ENCODE measurements at regions not wholly inside any gene's neighbourhood (a gene's known extent, or its start where the extent isn't known, plus 50 kb on each side); places are given as distances from the start of the nearest gene placed in this dataset.

DNA sequence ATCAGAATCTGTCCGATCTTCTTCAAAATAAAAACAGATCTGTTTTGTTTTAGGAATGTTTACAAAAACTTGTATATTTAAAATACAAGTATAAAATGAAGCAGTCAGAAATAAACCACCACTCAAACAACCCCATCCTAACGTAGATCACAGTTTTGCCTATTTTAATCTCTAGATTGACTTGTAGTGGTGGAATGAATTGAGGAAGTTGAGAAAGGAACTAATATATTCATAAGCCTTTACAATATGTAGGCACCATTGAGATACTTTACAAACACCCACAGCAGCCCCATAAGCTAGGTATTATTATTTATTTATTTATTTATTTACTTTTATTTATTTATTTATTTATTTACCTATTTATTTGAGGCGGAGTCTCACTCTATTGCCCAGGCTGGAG is 52.3 kb upstream of the KLF3 start:
- H3K36me3 Mint-ChIP-seq (ENCODE audit: low read depth) = no peaks in the 10 kb centered on the region
- ChIA-PET POLR2A (interaction anchor here (0.6 to 1.0 kb wide), 3 partner anchors 38 to 290 kb away, joined by 3 read pairs; no protein-coding TSS in a partner anchor), CTCF (no interaction called here)
- Histone ChIP-seq H3K9me3 (ENCODE audit: control insufficient read depth in 1 of 2, insufficient read depth in 1 of 2, low read length in 2 of 2) (no peaks in the 10 kb centered on the region), H3K4me3 (ENCODE audit: low read length) (no peak overlapping the region), H3K36me3 (ENCODE audit: insufficient read depth, low read length) (no peaks in the 10 kb centered on the region), H3K27me3 (ENCODE audit: control insufficient read depth in 1 of 2, insufficient read depth in 2 of 2, low read length in 2 of 2) (no peaks in the 10 kb centered on the region), H3K4me1 (ENCODE audit: insufficient read depth, low read length) (peaks cover 26% of the 10 kb centered on the region), H3K27ac (ENCODE audit: low read depth in 1 of 2, low read length in 2 of 2) (no peak overlapping the region)
- no peaks in the 10 kb centered on the region for H3K27me3 Mint-ChIP-seq
- no peak overlapping the region for H3K27ac Mint-ChIP-seq
- intact Hi-C loops (cut with DNase I, micrococcal nuclease) = no loop called here
- DNase-seq (no peak), ATAC-seq (ENCODE audit: poor library complexity) (no peak)
- TF ChIP-seq, protein P1, sequence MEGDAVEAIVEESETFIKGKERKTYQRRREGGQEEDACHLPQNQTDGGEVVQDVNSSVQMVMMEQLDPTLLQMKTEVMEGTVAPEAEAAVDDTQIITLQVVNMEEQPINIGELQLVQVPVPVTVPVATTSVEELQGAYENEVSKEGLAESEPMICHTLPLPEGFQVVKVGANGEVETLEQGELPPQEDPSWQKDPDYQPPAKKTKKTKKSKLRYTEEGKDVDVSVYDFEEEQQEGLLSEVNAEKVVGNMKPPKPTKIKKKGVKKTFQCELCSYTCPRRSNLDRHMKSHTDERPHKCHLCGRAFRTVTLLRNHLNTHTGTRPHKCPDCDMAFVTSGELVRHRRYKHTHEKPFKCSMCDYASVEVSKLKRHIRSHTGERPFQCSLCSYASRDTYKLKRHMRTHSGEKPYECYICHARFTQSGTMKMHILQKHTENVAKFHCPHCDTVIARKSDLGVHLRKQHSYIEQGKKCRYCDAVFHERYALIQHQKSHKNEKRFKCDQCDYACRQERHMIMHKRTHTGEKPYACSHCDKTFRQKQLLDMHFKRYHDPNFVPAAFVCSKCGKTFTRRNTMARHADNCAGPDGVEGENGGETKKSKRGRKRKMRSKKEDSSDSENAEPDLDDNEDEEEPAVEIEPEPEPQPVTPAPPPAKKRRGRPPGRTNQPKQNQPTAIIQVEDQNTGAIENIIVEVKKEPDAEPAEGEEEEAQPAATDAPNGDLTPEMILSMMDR (IDR thresholded peaks at IDR 0.05) = no peak
- peaks cover 58% of the 10 kb centered on the region for H3K4me1 Mint-ChIP-seq (ENCODE audit: low read depth)
- H3K9me3 Mint-ChIP-seq = no peaks in the 10 kb centered on the region
- H3K4me3 Mint-ChIP-seq = no peak overlapping the region

- H3K4me3 Mint-ChIP-seq = no peak overlapping the region
- H3K36me3 ChIP-seq (ENCODE audit: insufficient read depth, low read length) = no peaks in the 10 kb centered on the region
- no peak for ATAC-seq (ENCODE audit: poor library complexity)
- H3K9me3 ChIP-seq (ENCODE audit: control insufficient read depth in 1 of 2, insufficient read depth in 1 of 2, low read length in 2 of 2) = no peaks in the 10 kb centered on the region
- H3K27ac ChIP-seq (ENCODE audit: low read depth in 1 of 2, low read length in 2 of 2) = no peak overlapping the region
- no peak overlapping the region for H3K27ac Mint-ChIP-seq
- H3K27me3 ChIP-seq (ENCODE audit: control insufficient read depth in 1 of 2, insufficient read depth in 2 of 2, low read length in 2 of 2) = no peaks in the 10 kb centered on the region
- H3K36me3 Mint-ChIP-seq (ENCODE audit: low read depth) = no peaks in the 10 kb centered on the region
- POLR2A ChIA-PET = no interaction called here
- intact Hi-C loops (cut with DNase I, micrococcal nuclease) = no loop called here
- H3K9me3 Mint-ChIP-seq = no peaks in the 10 kb centered on the region
- H3K4me1 ChIP-seq (ENCODE audit: insufficient read depth, low read length) = peaks cover 25% of the 10 kb centered on the region
- CTCF ChIA-PET = no interaction called here
- H3K4me3 ChIP-seq (ENCODE audit: low read length) = no peak overlapping the region
- no peaks in the 10 kb centered on the region for H3K27me3 Mint-ChIP-seq
- no peak for DNase-seq
- H3K4me1 Mint-ChIP-seq (ENCODE audit: low read depth) = peaks cover 50% of the 10 kb centered on the region
- TF ChIP-seq, protein P1 (IDR thresholded peaks at IDR 0.05) = no peak
These were observed 51.2 kb upstream of the KLF3 start for GRCh38 chr4:38612646-38613414.
